KMS-11 (cell line): ENCODE measurements at regions not wholly inside any gene's neighbourhood (a gene's known extent, or its start where the extent isn't known, plus 50 kb on each side); places are given as distances from the start of the nearest gene placed in this dataset.

Experiments
- H2AFZ ChIP-seq: fragments of 200-600 bp; sonication (generic); 2 replicates; pipeline ENCODE4 v1.6.1; 2016; ENCODE audit warnings: antibody characterized with exemption, mixed run types, low read depth
- H3K27ac ChIP-seq: fragments of 200-600 bp; sonication (generic); 2 replicates; pipeline ENCODE4 v1.6.1; 2016; ENCODE audit warnings: mild to moderate bottlenecking, mixed run types
- H3K27me3 ChIP-seq: fragments of 200-600 bp; sonication (generic); 2 replicates; pipeline ENCODE4 v1.6.1; 2017; ENCODE audit warnings: mild to moderate bottlenecking, low read depth, mixed run types, moderate library complexity; ENCODE audit not compliant: insufficient read depth
- H3K36me3 ChIP-seq: fragments of 200-600 bp; sonication (generic); 2 replicates; pipeline ENCODE4 v1.6.1; 2017; ENCODE audit warnings: mild to moderate bottlenecking, mixed run types; ENCODE audit not compliant: insufficient read depth
- H3K4me1 ChIP-seq: fragments of 200-600 bp; sonication (generic); 2 replicates; pipeline ENCODE4 v1.6.1; 2016; ENCODE audit warnings: mild to moderate bottlenecking, low read depth, mixed run types; ENCODE audit not compliant: poor library complexity, severe bottlenecking
- H3K4me2 ChIP-seq: fragments of 200-600 bp; sonication (generic); 2 replicates; pipeline ENCODE4 v1.7.0; 2016; ENCODE audit warnings: mild to moderate bottlenecking, mixed run types
- H3K4me3 ChIP-seq: fragments of 200-600 bp; sonication (generic); IDR thresholded peaks from 2 replicates; pipeline ENCODE4 v1.6.1; 2017; ENCODE audit warnings: low read depth, low read length, mixed read lengths; ENCODE audit not compliant: insufficient read depth
- H3K79me2 ChIP-seq: fragments of 200-600 bp; sonication (generic); 2 replicates; pipeline ENCODE4 v1.6.1; 2016; ENCODE audit warnings: low read depth, mixed run types; ENCODE audit not compliant: insufficient read depth
- H3K9ac ChIP-seq: fragments of 200-600 bp; sonication (generic); 2 replicates; pipeline ENCODE4 v1.6.1; 2016; ENCODE audit warnings: mild to moderate bottlenecking, mixed run types
- H4K20me1 ChIP-seq: fragments of 200-600 bp; sonication (generic); 2 replicates; pipeline ENCODE4 v1.6.1; 2016; ENCODE audit warnings: mild to moderate bottlenecking, mixed run types; ENCODE audit not compliant: insufficient read depth
- CTCF ChIP-seq: fragments of 200-600 bp; sonication (generic); conservative IDR thresholded peaks from 2 replicates; pipeline ENCODE4 v1.6.1; 2017; ENCODE audit warnings: low read depth, mild to moderate bottlenecking, antibody characterized with exemption, low read length, moderate library complexity, mixed read lengths

GRCh38 chr20:40104959-40105358, 584.1 kb downstream of the MAFB start:
- Histone ChIP-seq H3K4me3 (no peak overlapping the region), H3K9ac (no peak overlapping the region), H4K20me1 (no peaks in the 10 kb centered on the region), H3K36me3 (no peaks in the 10 kb centered on the region), H3K79me2 (no peaks in the 10 kb centered on the region), H3K4me2 (no peak overlapping the region), H3K27ac (no peak overlapping the region), H2AFZ (no peak overlapping the region), H3K27me3 (no peaks in the 10 kb centered on the region), H3K4me1 (no peaks in the 10 kb centered on the region)
- no peak for TF ChIP-seq CTCF

- Histone ChIP-seq H3K27me3 (no peaks in the 10 kb centered on the region), H3K9ac (no peak overlapping the region), H3K79me2 (no peaks in the 10 kb centered on the region), H3K4me2 (no peak overlapping the region), H3K36me3 (no peaks in the 10 kb centered on the region), H3K27ac (no peak overlapping the region), H3K4me1 (no peaks in the 10 kb centered on the region), H3K4me3 (no peak overlapping the region), H2AFZ (no peak overlapping the region), H4K20me1 (no peaks in the 10 kb centered on the region)
- no peak for TF ChIP-seq CTCF
Observed at GRCh38 chr20:40103420-40103819, 585.6 kb downstream of the MAFB start.

GRCh38 chr20:40101560-40101959, 587.5 kb downstream of the MAFB start:
- H4K20me1 ChIP-seq, result no peaks in the 10 kb centered on the region
- no peak overlapping the region for H3K27ac ChIP-seq
- no peak overlapping the region for H2AFZ ChIP-seq
- no peaks in the 10 kb centered on the region for H3K27me3 ChIP-seq
- no peaks in the 10 kb centered on the region for H3K4me1 ChIP-seq
- H3K79me2 ChIP-seq, result no peaks in the 10 kb centered on the region
- no peak overlapping the region for H3K9ac ChIP-seq
- no peak overlapping the region for H3K4me2 ChIP-seq
- no peak overlapping the region for H3K4me3 ChIP-seq
- no peaks in the 10 kb centered on the region for H3K36me3 ChIP-seq
- TF ChIP-seq CTCF, result no peak

- no peak for TF ChIP-seq CTCF
- no peak overlapping the region for H3K9ac ChIP-seq
- H3K36me3 ChIP-seq, result no peaks in the 10 kb centered on the region
- H3K79me2 ChIP-seq, result no peaks in the 10 kb centered on the region
- H3K4me3 ChIP-seq, result no peak overlapping the region
- H3K27me3 ChIP-seq, result no peaks in the 10 kb centered on the region
- H3K4me1 ChIP-seq, result no peaks in the 10 kb centered on the region
- no peaks in the 10 kb centered on the region for H4K20me1 ChIP-seq
- no peak overlapping the region for H2AFZ ChIP-seq
- H3K4me2 ChIP-seq, result no peak overlapping the region
- H3K27ac ChIP-seq, result no peak overlapping the region
Observed at GRCh38 chr20:40100261-40100660, 588.8 kb downstream of the MAFB start.

GRCh38 chr20:40090236-40090635, 598.8 kb downstream of the MAFB start:
- H3K9ac ChIP-seq, result no peak overlapping the region
- no peaks in the 10 kb centered on the region for H3K27me3 ChIP-seq
- no peak overlapping the region for H3K27ac ChIP-seq
- no peak overlapping the region for H3K4me3 ChIP-seq
- H4K20me1 ChIP-seq, result no peaks in the 10 kb centered on the region
- H3K36me3 ChIP-seq, result no peaks in the 10 kb centered on the region
- H3K4me2 ChIP-seq, result no peak overlapping the region
- no peak overlapping the region for H2AFZ ChIP-seq
- H3K4me1 ChIP-seq, result no peaks in the 10 kb centered on the region
- H3K79me2 ChIP-seq, result no peaks in the 10 kb centered on the region
- TF ChIP-seq CTCF, result no peak
